Activated naive CD4-positive, alpha-beta T cell treated with Interleukin-2 at 50 U/mL for 16 hours (primary cell): ENCODE measurements at regions not wholly inside any gene's neighbourhood (a gene's known extent, or its start where the extent isn't known, plus 50 kb on each side); places are given as distances from the start of the nearest gene placed in this dataset.
A peak's percentile ranks its signal among the peaks of the same experiment; 100 is the strongest.
"Not testable (repeated sequence)": the region's sequence is repeated elsewhere in the genome, so short reads cannot be mapped to it uniquely, and the experiment has no call there.

Experiments used
- DNase-seq: peaks from one replicate; pipeline ENCODE4 v3.0.0-alpha.2; 2020

DNA sequence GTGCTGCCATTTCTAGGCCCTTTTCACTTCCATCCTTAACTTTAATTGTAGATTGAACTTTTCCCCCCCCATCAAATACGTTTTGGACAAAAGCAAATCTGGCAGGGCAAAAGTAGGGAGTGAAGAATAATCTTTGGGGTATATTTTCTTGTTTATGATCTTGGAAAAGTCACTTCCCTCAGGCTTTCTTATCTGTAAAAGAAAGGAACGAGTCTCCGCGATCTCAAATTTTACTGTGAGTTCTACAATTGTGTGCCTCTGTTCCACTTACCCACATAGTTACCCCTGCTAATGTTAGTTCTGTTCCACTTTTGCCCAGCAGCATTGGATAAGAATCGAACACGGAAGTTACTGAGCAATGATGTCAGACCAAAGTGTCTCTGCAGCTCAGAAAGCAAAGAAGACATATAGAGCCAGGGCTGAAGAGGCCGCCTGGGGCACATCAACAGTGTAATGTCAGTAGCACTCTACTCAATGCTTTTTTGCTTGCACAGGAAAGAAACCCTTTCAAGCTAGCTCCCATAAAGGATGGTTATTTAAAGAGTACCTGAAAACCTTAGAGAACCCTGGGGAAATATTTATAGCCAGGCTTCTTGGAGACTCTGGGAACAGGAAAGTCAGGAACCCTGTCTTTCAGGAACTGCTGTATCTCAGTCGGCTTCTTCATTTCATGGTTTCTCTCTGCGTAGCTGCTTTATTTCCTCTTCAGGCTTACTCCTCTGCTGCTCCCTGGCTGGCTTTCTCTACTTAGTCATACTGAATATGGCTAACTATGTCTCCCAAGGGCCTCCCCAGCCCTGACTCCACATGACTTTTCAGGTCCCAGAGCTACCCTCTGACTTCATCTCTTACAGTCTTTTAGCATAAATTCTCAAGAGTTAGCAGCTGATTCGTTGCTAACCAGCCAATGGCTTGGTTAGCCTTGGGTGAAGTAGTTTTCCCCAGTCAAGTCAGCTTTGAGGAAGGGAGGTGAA lies 123.7 kb upstream of the FAM3C start:
- no peak for DNase-seq

GRCh38 chr7:121517591-121517990 lies 121.5 kb upstream of the FAM3C start:
- DNase-seq: no peak

DNA sequence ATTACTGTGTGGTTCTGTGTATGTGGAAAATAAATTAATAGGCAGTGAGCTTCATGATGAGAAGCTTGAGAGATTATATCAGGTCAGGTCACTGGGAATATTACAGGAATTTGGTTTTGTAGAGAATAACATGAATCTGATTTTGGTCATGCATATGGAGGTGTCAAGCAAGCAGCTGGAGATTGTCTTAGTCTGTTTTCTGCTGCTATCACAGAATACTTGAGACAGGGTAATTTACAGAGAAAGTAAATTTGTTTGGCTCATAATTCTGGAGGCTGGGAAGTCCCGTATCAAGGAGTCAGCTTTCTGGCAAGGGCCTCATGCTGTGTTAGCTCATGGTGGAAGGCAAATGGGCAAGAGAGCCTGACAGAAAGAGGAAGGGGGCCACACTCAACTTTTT lies 120.7 kb upstream of the FAM3C start:
- DNase-seq: no peak

DNA sequence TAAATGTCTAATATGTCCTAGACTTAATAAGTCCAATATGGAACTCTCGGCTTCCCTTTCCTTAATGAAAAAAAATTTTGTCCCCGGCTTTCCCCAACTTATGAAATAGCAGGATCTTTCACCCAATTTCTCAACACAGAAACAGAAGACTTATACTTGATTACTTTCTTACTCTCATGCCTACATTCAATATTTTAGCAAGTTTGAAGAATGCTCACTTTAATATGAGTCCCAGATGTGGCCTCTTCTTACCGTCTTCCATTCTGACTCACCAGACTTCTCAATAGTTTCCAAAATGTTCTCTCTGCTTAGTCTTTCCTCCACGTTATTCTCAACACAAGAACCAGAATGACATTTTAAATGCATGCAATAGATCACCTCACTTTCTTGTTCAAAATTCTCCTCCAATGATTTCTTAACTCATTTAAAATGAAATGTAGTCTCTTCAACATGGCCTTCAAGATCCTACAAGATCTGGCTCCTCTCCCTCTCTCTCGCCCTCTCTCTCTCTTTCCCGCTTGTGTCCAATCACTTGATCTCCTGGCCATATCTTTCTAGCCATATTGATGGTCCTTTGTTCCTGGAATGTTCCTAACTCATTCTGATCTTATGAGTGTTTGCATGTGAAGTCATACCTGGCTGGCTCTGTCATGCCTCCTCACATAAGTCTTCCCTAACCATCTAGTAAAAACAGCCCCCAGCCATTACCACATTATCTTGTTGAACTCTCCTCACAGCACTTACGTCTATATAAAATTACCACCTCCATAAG lies 119.7 kb upstream of the FAM3C start:
- no peak for DNase-seq

DNA sequence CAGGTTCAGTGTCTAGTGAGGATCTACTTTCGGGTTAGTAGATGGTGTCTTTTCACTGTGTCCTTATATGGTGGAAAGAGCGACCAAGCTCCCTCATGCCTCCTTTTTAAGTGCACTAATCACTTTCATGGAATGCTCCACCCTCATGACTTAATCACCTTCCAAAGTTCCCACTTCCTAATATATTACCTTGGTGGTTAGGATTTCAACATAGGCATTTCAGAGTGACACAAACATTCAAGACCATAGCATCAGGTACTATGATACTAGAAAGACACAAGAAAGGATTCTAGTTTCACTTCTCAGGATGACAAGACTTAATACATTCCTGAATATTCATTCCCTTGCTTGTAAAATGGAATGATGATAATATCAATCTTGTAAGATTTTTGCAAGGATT lies 119.1 kb upstream of the FAM3C start:
- no peak for DNase-seq

DNA sequence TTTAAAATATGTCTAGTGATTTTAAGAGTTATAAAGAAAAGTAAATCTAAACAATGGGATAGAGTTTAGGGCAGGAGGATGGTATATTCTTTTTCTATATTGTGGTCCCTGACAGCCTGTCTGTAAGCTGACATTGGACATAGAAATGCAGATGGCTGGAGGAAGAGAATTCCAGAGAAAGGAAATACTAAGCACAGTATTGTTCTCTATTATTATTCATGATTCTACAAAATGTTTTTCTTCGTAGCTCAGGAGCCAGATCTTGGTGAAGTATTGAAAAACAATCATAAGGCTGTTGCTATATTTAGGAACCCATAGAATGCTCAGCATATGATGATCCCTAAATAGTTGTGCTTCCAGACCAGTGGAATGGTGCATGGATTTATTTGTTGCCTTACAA lies 117.0 kb upstream of the FAM3C start:
- no peak for DNase-seq

DNA sequence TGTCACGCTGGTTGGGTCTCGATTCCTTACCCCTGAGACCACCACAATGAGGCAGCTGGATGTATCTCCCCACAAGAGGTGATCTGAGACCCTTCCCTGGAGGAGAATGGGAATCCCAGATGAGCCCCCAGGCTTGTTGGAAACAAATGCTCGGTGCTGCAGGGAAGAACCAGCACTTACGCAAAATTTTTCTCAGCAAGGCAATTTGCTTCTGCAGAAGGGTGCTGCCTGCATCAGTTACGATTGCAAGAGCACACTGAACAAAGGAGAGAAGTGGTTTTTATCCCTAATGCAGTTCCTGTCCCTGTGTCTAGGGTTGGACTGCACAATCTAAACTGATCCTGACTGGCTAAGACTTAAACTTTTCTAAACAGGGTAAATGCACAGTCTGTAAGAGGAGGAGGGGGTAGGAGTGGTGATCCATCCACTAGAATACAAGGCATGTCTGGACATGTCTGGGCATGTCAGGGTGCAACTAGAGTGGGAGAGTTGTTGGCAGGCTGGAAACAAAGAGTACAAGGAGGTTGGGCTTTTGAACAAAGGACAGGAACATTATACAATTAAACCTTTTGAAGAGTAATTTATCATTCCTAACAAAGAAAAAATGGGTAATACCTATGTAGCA lies 114.9 kb upstream of the FAM3C start:
- no peak for DNase-seq

DNA sequence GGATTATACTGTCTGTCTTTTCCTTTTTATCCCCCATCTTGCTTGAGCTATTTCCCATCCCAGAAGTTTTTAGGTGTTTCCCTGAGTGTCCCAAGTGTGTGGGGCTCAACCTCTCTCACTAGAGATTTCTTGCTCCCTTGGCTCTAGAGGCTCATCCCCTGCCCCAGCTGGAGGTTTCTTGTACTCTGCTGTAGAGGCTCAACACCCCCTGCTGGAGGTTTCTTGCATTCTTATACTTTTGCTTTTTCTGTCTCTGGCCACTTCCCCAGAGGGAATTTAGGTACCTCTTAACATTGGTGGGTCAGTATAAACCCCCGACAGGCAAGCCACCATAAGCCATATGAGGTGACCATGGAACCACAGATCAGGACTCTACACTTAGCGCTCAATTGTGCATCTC lies 114.2 kb upstream of the FAM3C start:
- peak; percentile 5 for DNase-seq

DNA sequence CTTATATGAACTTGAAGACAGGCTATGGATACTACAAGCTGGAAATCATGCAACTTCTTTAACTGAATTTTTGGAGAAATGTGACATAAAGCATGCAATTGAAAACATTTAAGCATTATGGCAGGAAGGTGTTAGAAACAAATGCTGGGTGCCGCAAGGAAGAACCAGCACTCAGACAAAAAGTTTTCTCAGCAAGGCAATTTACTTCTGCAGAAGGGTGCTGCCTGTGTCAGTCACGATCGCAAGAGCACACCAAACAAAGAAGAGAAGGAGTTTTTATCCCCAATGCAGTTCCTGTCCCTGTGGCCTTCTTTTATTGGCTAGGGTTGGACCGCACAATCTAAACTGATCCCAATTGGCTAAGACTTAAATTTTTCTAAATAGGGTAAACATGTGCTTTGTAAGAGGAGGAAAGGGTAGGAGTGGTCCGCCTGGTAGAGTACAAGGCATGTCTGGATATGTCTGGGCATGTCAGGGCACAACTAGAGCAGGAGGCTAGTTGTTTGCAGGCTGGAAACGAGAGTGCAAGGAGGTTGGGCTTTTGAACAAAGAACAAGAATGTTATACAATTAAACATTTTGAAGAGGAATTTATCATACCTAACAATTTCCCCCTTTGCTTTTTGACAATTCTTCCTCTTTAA lies 109.6 kb upstream of the FAM3C start:
- no peak for DNase-seq

- no peak for DNase-seq
Observed at GRCh38 chr7:121505021-121505420, 108.9 kb upstream of the FAM3C start.

DNA sequence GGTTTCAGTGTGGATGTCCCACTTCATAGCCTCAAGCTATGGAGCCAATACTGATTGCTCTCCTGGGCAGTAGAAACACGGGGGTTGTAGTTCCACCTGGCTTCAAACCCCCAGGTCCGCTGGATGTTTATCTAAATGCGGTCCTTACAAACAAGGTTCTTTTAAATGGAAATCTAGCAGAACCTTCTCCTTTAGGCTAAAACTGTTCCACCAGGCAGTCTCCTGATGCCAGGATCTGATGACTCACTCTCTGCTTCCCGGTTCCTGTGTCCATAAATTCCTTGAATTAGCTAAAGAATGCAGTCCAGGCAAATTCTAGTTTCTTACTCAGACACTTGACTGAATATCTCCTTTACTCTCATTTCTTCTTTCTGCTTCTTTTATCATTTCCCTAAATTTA lies 108.4 kb upstream of the FAM3C start:
- DNase-seq: no peak

- no peak for DNase-seq
Observed at GRCh38 chr7:121503730-121504129, 107.6 kb upstream of the FAM3C start.

DNA sequence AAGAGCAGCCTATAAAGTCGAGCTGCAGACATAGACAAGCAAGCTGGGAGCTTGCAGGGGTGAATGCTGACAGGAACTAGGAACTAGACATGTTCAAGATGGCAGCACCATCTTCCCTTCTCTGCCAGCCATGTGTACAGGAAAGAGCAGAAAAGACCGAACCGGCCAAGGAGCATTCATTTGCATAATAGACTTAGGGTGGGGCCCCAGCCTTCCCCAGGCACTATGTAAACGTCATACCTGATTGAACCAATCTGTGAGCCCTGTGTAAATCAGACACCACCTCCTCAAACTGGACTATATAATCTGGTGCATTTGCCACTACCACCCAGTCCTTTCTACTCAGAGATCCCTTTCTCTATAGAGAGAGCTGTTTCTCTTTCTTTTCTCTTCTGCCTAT lies 106.9 kb upstream of the FAM3C start:
- no peak for DNase-seq

DNA sequence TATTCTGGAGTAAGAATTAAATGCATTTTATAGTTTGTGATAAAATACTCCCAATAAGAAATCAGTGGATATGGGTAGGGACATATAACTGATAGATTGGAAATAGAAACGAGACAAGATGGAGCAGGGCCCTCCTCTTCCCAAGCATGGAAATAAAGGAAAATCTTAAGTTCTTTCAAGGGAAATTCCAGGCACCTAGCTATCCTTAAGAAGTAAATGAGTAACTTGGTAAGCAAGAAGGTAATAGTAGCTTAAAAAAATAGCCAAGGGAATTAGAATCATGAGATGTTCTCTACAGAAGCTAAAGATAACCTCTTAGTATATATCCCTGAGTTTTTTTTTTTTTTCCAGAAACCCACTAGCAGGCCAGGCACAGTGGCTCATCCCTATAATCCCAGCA lies 105.5 kb upstream of the FAM3C start:
- DNase-seq: no peak

DNA sequence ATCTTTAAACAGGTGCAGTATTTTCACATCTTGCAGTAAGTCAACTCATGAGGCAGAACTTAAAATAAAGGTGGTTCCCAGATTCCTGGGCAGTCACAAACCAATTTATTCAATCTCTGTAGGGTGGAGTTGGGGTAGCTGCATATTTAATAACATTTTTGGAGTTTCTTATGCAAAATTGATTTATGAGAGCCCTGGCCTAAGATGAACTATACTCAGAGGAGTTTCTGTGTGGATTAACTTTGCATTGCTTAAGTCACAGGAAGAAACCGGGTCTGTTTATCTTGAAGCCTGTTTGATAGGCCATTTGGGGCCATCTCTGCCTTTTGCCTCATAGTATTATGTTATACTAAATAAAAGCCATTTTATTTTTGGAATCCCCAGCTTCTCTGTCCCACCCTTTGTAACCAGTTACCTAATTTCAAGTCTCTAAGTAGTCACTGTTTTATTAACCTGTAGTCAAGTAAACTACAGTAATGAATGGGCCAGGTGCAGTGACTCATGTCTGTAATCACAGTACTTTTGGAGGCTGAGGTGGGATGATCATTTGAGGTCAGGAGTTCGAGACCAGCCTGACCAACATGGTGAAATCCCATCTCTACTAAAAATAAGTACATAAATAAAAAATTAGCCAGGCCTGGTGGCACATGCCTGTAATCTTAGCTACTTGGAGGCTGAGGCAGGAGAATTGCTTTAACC lies 104.4 kb upstream of the FAM3C start:
- peak; percentile 2 for DNase-seq

DNA sequence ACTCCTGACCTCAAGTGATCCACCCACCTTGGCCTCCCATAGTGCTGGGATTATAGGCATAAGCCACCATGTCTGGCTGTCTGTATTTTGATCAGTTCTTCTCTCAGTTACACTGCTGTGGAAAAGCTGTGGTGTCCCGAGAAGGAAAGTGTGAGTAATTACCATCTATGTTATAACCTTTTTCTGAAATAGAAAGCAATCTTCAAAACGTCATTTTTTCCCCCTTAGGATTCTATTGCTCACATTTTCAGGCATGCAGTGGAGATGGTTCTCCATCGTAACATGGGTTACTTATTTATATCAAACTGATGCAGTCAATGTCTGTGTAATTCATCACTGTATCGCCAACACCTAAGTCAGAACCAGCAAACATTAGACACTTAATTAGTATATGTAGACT lies 103.5 kb upstream of the FAM3C start:
- peak; percentile 21 for DNase-seq

DNA sequence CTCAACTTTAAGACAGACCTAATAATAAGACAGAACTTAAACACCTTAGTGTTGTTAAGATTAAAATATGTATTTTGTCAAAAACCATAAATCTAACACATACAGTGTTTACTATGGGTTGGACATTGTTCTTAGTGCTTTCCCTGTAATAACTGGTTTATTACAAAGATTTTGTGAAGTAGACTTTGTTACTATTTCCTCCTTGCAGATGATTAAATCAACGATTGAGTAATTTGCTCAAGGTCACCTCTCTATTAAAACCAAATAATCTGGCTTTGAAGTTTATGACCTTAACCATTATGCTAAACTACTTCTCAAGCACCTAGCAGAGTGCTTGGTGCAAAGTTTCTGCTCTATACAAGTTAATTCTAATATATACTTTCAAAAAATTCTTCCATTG lies 102.7 kb upstream of the FAM3C start:
- DNase-seq: no peak

DNA sequence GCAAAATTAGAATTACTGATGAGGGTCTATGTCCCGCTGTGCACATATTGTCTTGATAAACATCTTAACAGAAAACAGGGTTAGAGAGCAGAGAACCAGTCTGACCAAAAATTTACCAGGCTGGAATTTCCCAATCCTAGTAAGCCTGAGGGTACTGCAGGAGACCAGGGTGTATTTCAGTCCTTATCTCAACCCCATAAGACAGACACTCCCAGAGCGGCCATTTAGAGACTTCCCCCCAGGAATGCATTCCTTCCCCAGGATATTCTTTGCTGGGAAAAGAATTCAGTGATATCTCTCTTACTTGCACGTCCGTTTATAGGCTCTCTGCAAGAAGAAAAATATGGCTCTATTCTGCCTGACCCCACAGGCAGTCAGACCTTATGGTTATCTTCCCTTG lies 101.4 kb upstream of the FAM3C start:
- DNase-seq: not testable (repeated sequence)

DNA sequence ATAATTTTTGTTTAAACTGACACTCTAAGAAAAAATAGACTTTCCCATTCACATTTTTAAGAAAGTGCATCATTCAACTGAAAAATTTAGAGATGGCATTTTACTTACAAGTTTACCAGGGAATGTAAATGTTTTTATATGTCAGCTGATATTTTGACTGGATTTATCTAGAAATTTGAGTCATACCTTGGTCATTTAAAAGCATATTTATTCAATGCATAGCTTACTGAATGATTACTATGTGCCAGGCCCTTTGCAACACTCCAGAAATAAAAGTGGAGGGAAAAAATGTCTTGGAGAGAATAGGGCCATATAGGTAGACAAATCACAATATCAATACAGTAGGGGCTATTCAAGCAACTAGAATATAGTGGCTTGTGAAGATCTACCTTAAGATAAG lies 98.4 kb upstream of the FAM3C start:
- DNase-seq: no peak

DNA sequence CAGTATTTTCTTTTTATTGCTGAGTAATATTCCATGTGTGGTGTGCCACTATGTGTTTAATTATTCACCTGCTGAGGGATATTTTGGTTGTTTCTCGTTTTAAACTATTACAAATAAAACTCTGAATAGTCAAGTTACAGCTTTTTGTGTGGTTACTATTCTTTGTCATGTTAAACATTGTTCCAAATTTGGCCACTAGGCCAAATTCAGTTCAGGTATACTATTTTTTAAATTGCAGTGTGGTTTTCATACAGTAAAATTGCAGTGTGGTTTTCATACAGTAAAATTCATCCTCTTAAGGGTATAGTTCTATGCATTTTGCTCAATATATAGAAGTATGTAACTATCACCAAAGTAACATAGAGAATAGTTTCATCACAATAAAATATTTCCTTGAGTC lies 97.4 kb upstream of the FAM3C start:
- no peak for DNase-seq

DNA sequence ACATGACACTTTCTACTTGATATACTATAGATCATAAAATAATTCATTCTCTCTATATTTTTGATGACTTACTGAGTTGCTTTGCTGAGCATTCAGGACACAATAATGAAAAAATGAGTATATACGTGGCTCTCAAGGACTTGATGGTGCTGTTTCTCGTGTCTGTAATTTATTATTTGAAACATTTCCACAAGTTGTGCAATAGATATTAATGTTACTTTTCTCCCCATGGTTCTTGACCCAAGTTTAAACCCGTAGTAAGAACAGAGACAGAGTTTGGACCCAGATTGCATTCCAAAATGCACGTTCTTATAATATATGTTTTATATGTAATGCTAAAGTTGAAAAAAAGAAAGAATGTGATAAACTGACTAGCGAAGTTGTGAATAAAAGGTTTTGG lies 94.2 kb upstream of the FAM3C start:
- no peak for DNase-seq

DNA sequence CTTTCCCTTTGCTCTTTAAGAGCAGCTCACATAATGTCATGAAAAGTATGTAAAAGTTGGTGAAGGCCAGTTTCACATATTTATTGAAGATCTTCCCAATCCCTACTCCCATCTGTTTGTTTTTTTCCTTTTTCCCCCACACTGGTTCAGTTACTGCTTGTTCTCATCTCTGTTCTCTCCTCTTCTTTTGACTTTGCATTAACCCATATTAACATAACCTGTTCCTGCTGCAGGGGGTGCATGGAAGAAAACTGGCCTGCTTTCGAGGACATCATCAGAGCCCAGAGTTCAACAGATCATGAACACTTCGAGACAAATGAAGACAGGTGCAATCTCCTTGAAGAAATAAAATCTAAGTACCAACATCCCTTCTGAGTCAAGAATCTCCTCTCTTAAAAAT lies 93.3 kb upstream of the FAM3C start:
- DNase-seq: no peak
